CD4-positive, alpha-beta T cell (primary cell): ENCODE measurements at regions not wholly inside any gene's neighbourhood (a gene's known extent, or its start where the extent isn't known, plus 50 kb on each side); places are given as distances from the start of the nearest gene placed in this dataset.

Source experiments
- ATAC-seq: fragments of 200-7000 bp; cut with Tn5 transposase; one replicate; pipeline ENCODE4 v1.10.0; 2022; ENCODE audit warnings: mild to moderate bottlenecking; ENCODE audit not compliant: poor library complexity
- CTCF ChIA-PET: fragments of 350-600 bp; sonication (Branson Sonifier 250); formaldehyde crosslinking; loops from one replicate; lab custom pipeline; 2021; ENCODE audit warnings: antibody characterized with exemption, inconsistent platforms; lab: Charles Lee
- POLR2A ChIA-PET: fragments of 350-600 bp; sonication (Branson Sonifier 250); formaldehyde crosslinking; loops from one replicate; lab custom pipeline; 2021; ENCODE audit warnings: antibody characterized with exemption, inconsistent platforms; lab: Charles Lee
- DNase-seq, 14 experiments: peaks; one replicate each; pipeline ENCODE4 v3.0.0-alpha.2; 2013 to 2020; ENCODE audit warnings: mixed read lengths in 2 of 14
- H3K27ac ChIP-seq, 2 donors: one replicate each; pipeline versions ENCODE4 v1.5.1 to v1.7.0; 2013; ENCODE audit warnings: low read length in 2 of 2, low read depth in 1 of 2, mild to moderate bottlenecking in 1 of 2
- H3K27me3 ChIP-seq, 2 experiments: 1 replicate in 1 of 2; 2 replicates in 1 of 2; pipeline versions ENCODE4 v1.6.1 to v1.7.0; 2013; ENCODE audit warnings: low read length in 2 of 2, control low read depth in 1 of 2, mild to moderate bottlenecking in 1 of 2, moderate library complexity in 1 of 2; ENCODE audit not compliant: insufficient read depth in 2 of 2, control insufficient read depth in 1 of 2
- H3K36me3 ChIP-seq: one replicate; pipeline ENCODE4 v1.6.1; 2013; ENCODE audit warnings: low read length, control low read depth; ENCODE audit not compliant: insufficient read depth
- H3K4me1 ChIP-seq: one replicate; pipeline ENCODE4 v1.6.1; 2013; ENCODE audit warnings: low read length, control low read depth; ENCODE audit not compliant: insufficient read depth
- H3K4me3 ChIP-seq: one replicate; pipeline ENCODE4 v1.5.1; 2013; ENCODE audit warnings: mild to moderate bottlenecking, low read length, moderate library complexity
- H3K9me3 ChIP-seq, 2 experiments: 1 replicate in 1 of 2; 2 replicates in 1 of 2; pipeline versions ENCODE4 v1.6.1 to v1.7.0; 2013; ENCODE audit warnings: low read length in 2 of 2, mild to moderate bottlenecking in 2 of 2, control low read depth in 1 of 2, moderate library complexity in 1 of 2; ENCODE audit not compliant: control insufficient read depth in 1 of 2, insufficient read depth in 1 of 2
- H3K27ac Mint-ChIP-seq: one replicate; pipeline ENCODE4 v1.8.0; 2020; ENCODE audit warnings: mixed read lengths
- H3K27me3 Mint-ChIP-seq: one replicate; pipeline ENCODE4 v1.8.0; 2021; ENCODE audit warnings: mixed read lengths
- H3K36me3 Mint-ChIP-seq: one replicate; pipeline ENCODE4 v1.8.0; 2021; ENCODE audit warnings: low read depth, mixed read lengths
- H3K4me1 Mint-ChIP-seq: one replicate; pipeline ENCODE4 v1.8.0; 2021; ENCODE audit warnings: low read depth, mixed read lengths
- H3K4me3 Mint-ChIP-seq: one replicate; pipeline ENCODE4 v1.8.0; 2020; ENCODE audit warnings: mild to moderate bottlenecking, mixed read lengths
- H3K9me3 Mint-ChIP-seq: one replicate; pipeline ENCODE4 v1.8.0; 2020; ENCODE audit warnings: mixed read lengths
- intact Hi-C, 2 experiments: fragments of 100-400 bp; cut with DNase I in 1 of 2; cut with micrococcal nuclease in 1 of 2; formaldehyde crosslinking; loops; one replicate each; pipeline versions ENCODE4 v1.15.1 to v1.9.0; 2023 to 2025; cut with DNase I, micrococcal nuclease
- TF ChIP-seq, protein P1 (sequence below): fragments of 200-600 bp; IDR thresholded peaks from one replicate; pipeline ENCODE4 v1.8.0; 2022; ENCODE audit warnings: antibody characterized with exemption, mild to moderate bottlenecking

DNA sequence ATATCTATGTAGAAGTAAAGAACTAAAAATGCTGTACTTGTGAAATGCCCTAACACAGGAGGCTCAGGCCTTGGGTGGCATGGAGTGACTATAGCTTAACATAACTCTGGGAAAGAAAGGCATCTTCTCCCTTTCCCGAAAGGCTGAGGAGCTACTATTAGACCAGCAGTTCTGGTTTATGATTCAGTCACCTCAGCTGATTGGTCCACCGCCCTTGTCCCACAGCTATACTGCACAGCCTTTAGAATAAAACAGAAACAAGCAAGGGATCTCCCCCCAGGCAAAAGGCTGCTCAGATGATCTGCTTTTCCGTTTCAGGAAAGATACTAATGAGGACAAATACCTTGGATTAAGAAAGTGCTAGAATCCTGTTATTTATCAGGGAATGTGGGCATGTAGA is 171.3 kb downstream of the SNCA start:
- ATAC-seq (no peak), DNase-seq (no peak)
- H3K36me3 Mint-ChIP-seq, result no peaks in the 10 kb centered on the region
- H3K9me3 Mint-ChIP-seq, result no peaks in the 10 kb centered on the region
- ChIA-PET POLR2A (no interaction called here), CTCF (no interaction called here)
- no peak overlapping the region for H3K4me3 Mint-ChIP-seq
- Histone ChIP-seq H3K4me3 (no peak overlapping the region), H3K36me3 (no peaks in the 10 kb centered on the region), H3K9me3 (no peaks in the 10 kb centered on the region), H3K4me1 (no peaks in the 10 kb centered on the region), H3K27me3 (no peaks in the 10 kb centered on the region), H3K27ac (no peak overlapping the region)
- no peaks in the 10 kb centered on the region for H3K4me1 Mint-ChIP-seq
- TF ChIP-seq, protein P1, sequence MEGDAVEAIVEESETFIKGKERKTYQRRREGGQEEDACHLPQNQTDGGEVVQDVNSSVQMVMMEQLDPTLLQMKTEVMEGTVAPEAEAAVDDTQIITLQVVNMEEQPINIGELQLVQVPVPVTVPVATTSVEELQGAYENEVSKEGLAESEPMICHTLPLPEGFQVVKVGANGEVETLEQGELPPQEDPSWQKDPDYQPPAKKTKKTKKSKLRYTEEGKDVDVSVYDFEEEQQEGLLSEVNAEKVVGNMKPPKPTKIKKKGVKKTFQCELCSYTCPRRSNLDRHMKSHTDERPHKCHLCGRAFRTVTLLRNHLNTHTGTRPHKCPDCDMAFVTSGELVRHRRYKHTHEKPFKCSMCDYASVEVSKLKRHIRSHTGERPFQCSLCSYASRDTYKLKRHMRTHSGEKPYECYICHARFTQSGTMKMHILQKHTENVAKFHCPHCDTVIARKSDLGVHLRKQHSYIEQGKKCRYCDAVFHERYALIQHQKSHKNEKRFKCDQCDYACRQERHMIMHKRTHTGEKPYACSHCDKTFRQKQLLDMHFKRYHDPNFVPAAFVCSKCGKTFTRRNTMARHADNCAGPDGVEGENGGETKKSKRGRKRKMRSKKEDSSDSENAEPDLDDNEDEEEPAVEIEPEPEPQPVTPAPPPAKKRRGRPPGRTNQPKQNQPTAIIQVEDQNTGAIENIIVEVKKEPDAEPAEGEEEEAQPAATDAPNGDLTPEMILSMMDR, result no peak
- intact Hi-C loops, result no loop called here
- H3K27me3 Mint-ChIP-seq, result peaks cover 8% of the 10 kb centered on the region
- H3K27ac Mint-ChIP-seq, result no peak overlapping the region

DNA sequence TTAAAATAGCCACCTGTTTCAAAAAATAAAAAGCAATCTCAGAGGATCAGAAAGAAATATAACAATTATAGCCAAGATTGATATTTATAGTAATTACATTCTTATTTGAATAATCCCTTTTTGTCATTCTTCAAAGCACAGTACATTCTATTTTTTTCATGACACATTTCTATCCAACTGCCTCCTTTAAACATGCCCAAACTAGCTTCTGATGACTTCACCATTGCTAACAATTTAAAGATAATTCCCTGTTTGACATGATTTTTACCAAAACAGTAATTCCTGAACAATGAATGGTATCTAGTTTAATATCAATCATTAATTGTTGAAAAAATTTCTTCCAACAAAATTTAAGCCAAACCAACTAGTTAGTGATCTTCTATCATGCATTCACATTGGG is 172.4 kb downstream of the SNCA start:
- Mint-ChIP-seq H3K4me3 (no peak overlapping the region), H3K9me3 (no peaks in the 10 kb centered on the region), H3K36me3 (no peaks in the 10 kb centered on the region), H3K4me1 (no peaks in the 10 kb centered on the region), H3K27me3 (peaks cover 4% of the 10 kb centered on the region), H3K27ac (no peak overlapping the region)
- CTCF ChIA-PET, result no interaction called here
- no peak for ATAC-seq
- H3K27me3 ChIP-seq, result no peaks in the 10 kb centered on the region
- H3K9me3 ChIP-seq, result no peaks in the 10 kb centered on the region
- no peaks in the 10 kb centered on the region for H3K36me3 ChIP-seq
- no peak overlapping the region for H3K4me3 ChIP-seq
- H3K27ac ChIP-seq, result no peak overlapping the region
- intact Hi-C loops, result no loop called here
- POLR2A ChIA-PET, result no interaction called here
- TF ChIP-seq, protein P1, result no peak
- no peaks in the 10 kb centered on the region for H3K4me1 ChIP-seq
- DNase-seq, result no peak

DNA sequence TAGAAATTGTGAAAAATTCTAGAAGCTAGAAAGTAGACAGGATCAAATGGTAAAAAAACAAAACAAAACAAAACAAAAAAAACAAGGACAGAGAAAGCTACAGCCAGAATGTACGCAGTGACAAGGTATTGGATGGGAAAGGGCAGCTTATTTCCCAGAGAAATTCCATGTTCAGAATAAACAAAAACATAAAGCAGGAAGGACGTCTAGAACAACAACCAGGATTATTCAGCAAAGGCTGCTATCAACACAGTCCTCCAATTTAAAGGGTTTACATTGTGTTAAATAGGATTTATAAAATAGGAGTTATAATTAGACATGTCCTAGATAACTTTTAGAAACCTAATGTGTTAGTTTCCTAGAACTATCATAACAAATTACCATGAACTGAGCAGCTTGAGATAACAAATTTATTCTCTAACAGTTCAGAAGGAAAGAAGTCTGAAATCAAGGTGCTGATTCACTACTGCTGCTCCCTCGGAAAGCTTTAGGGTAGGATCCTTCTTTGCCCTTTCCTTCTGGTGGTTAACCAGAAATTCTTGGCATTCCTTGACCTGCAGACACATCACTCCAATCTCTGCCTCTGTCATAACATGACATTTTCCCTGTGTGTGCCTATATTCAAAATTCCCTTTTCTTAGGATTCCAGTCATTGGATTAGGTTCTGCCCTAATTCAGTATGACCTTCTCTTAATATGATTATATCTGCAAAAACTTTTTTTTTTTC is 175.6 kb downstream of the SNCA start:
- H3K36me3 Mint-ChIP-seq, result no peaks in the 10 kb centered on the region
- Histone ChIP-seq H3K4me3 (no peak overlapping the region), H3K4me1 (no peaks in the 10 kb centered on the region), H3K9me3 (no peaks in the 10 kb centered on the region), H3K27ac (no peak overlapping the region), H3K36me3 (no peaks in the 10 kb centered on the region), H3K27me3 (no peaks in the 10 kb centered on the region)
- CTCF ChIA-PET, result no interaction called here
- no peak for ATAC-seq
- no peak overlapping the region for H3K4me3 Mint-ChIP-seq
- TF ChIP-seq, protein P1, result no peak
- DNase-seq, result no peak
- no peaks in the 10 kb centered on the region for H3K9me3 Mint-ChIP-seq
- H3K27ac Mint-ChIP-seq, result no peak overlapping the region
- H3K4me1 Mint-ChIP-seq, result no peaks in the 10 kb centered on the region
- POLR2A ChIA-PET, result no interaction called here
- H3K27me3 Mint-ChIP-seq, result no peaks in the 10 kb centered on the region
- intact Hi-C loops, result no loop called here
